ENCODE measurements at regions not wholly inside any gene's neighbourhood (a gene's known extent, or its start where the extent isn't known, plus 50 kb on each side); places are given as distances from the start of the nearest gene placed in this dataset.

- no peak for TF ChIP-seq CTCF (IDR thresholded peaks at IDR 0.05; ENCODE audit: low read depth, low read length, poor library complexity, severe bottlenecking)
- TF ChIP-seq EZH2phosphoT487 (IDR thresholded peaks at IDR 0.05; ENCODE audit: borderline replicate concordance, low read length): no peak
These were observed 216.4 kb downstream of the CDH10 start for GRCh38 chr5:24428345-24428744.
